Right lobe of liver (tissue), 4 donors: ENCODE measurements at regions not wholly inside any gene's neighbourhood (a gene's known extent, or its start where the extent isn't known, plus 50 kb on each side); places are given as distances from the start of the nearest gene placed in this dataset.

Source experiments
- CTCF ChIP-seq, 4 donors: fragments of 200-600 bp in 3 of 4; fragments of 450-650 bp in 1 of 4; IDR thresholded peaks; one replicate each; pipeline versions ENCODE4 v1.5.1 to v1.8.0; 2016 to 2022; ENCODE audit warnings: antibody characterized with exemption in 4 of 4, mild to moderate bottlenecking in 2 of 4
- POLR2A ChIP-seq: fragments of 450-650 bp; IDR thresholded peaks from one replicate; pipeline ENCODE4 v1.6.1; 2017; ENCODE audit warnings: antibody characterized with exemption, mild to moderate bottlenecking
- donor health status: DM: no; HTN: no; CAD: no.
- donor health status: DM: no; HTN: no; CAD: no.
- donor health status: DM: no; HTN: yes; CAD: no.

GRCh38 chr9:115202960-115203751 lies 85.2 kb upstream of the TNC start:
- TF ChIP-seq POLR2A (no peak), CTCF (IDR thresholded peaks at IDR 0.05) (no peak)
